NT2/D1 (cell line): ENCODE measurements at regions not wholly inside any gene's neighbourhood (a gene's known extent, or its start where the extent isn't known, plus 50 kb on each side); places are given as distances from the start of the nearest gene placed in this dataset.

Experiments
- DNase-seq: peaks from one replicate; pipeline ENCODE4 v3.0.0-alpha.2; 2011; ENCODE audit warnings: low read depth, low spot score
- H3K27me3 ChIP-seq: 2 replicates; pipeline ENCODE4 v1.6.0; 2011; ENCODE audit warnings: mild to moderate bottlenecking; ENCODE audit not compliant: insufficient read length, insufficient read depth
- H3K36me3 ChIP-seq: 2 replicates; pipeline ENCODE4 v1.6.1; 2011; ENCODE audit warnings: mild to moderate bottlenecking, low read length, mixed read lengths; ENCODE audit not compliant: insufficient read depth, insufficient read length
- H3K4me1 ChIP-seq: 2 replicates; pipeline ENCODE4 v1.5.1; 2011; ENCODE audit not compliant: insufficient read depth, insufficient read length
- H3K4me3 ChIP-seq: 2 replicates; pipeline ENCODE4 v1.5.1; 2011; ENCODE audit warnings: low read depth; ENCODE audit not compliant: insufficient read length
- H3K9ac ChIP-seq: 2 replicates; pipeline ENCODE4 v1.6.0; 2011; ENCODE audit warnings: low read depth; ENCODE audit not compliant: insufficient read length
- H3K9me3 ChIP-seq: 2 replicates; pipeline ENCODE4 v1.5.1; 2011; ENCODE audit warnings: mild to moderate bottlenecking, low read length; ENCODE audit not compliant: insufficient read depth
- SUZ12 ChIP-seq: IDR thresholded peaks from 2 replicates; pipeline ENCODE4 v1.6.1; 2011; ENCODE audit not compliant: insufficient read length, insufficient read depth; ENCODE audit errors: extremely low read depth
- YY1 ChIP-seq: IDR thresholded peaks from 2 replicates; pipeline ENCODE4 v1.6.1; 2011; ENCODE audit not compliant: insufficient read length, insufficient read depth
- ZNF274 ChIP-seq: IDR thresholded peaks from 2 replicates; pipeline ENCODE4 v1.6.1; 2011; ENCODE audit warnings: mild to moderate bottlenecking, low read depth, low read length

- no peak for TF ChIP-seq ZNF274
- no peak for TF ChIP-seq SUZ12
- no peak for TF ChIP-seq YY1
- H3K4me3 ChIP-seq: no peak overlapping the region
- H3K36me3 ChIP-seq: no peaks in the 10 kb centered on the region
- no peaks in the 10 kb centered on the region for H3K4me1 ChIP-seq
- DNase-seq: no peak
- H3K27me3 ChIP-seq: no peaks in the 10 kb centered on the region
- no peak overlapping the region for H3K9ac ChIP-seq
- H3K9me3 ChIP-seq: peaks cover 19% of the 10 kb centered on the region; the same call in 1 of the 2 replicates
Observed at GRCh38 chr21:16058896-16059295, 329.1 kb downstream of the USP25 start.

- Histone ChIP-seq H3K27me3 (no peaks in the 10 kb centered on the region), H3K9ac (no peak overlapping the region), H3K4me3 (no peak overlapping the region), H3K4me1 (no peaks in the 10 kb centered on the region), H3K36me3 (no peaks in the 10 kb centered on the region), H3K9me3 (peaks cover 19% of the 10 kb centered on the region; the same call in 1 of the 2 replicates)
- DNase-seq: no peak
- TF ChIP-seq SUZ12 (no peak), YY1 (no peak), ZNF274 (no peak)
Observed at GRCh38 chr21:16059981-16060380, 330.2 kb downstream of the USP25 start.

DNA sequence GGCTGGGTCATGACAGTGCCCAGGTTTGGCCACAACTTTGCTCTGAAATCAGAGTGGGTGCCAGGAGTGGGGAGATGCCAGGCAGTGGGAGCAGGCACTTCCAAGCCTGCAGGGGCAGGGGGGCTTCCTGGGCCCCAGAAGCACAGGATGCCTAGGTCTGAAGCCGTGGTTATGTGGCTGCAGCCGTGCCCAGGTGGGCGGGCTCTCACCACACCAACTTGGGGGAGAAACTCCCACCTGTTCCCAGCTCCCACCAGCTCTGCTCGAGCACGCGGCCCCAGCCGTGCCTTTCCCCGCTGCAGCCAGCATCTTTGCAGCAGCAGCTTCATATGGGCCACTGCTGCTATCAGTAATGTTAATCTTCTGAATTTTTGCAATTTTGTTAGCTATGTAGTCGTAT is 331.4 kb downstream of the USP25 start:
- TF ChIP-seq ZNF274 (no peak), YY1 (no peak), SUZ12 (no peak)
- H3K27me3 ChIP-seq: no peaks in the 10 kb centered on the region
- no peak for DNase-seq
- peaks cover 19% of the 10 kb centered on the region; the same call in 1 of the 2 replicates for H3K9me3 ChIP-seq
- H3K4me3 ChIP-seq: no peak overlapping the region
- H3K36me3 ChIP-seq: no peaks in the 10 kb centered on the region
- no peaks in the 10 kb centered on the region for H3K4me1 ChIP-seq
- H3K9ac ChIP-seq: no peak overlapping the region

GRCh38 chr21:16069178-16070112 is 339.7 kb downstream of the USP25 start:
- Histone ChIP-seq H3K4me1 (no peaks in the 10 kb centered on the region), H3K9ac (no peak overlapping the region), H3K9me3 (no peaks in the 10 kb centered on the region), H3K4me3 (no peak overlapping the region), H3K36me3 (no peaks in the 10 kb centered on the region), H3K27me3 (no peaks in the 10 kb centered on the region)
- TF ChIP-seq ZNF274 (no peak), SUZ12 (no peak), YY1 (no peak)
- DNase-seq: no peak

DNA sequence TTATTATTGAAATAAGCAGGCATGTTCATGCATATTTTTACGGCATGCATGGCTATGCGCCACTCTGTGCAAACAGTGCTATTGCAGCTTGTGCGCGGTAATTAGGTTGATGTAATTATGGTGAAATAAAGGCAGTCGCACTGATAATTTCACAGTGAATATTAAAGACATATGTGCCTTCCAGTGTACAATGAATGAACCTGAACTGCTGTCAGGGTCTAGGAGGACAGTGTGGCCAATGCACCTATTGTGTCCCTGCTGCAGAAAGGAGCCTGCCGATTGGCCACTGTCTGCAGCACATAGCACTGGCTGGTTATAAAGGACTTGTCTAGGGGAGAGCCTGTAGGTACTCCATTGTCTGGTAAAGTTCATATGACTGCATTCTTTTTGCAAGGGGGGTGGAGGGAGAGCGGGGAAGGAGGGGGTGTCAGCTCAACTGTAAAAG is 340.4 kb downstream of the USP25 start:
- H3K4me1 ChIP-seq: no peaks in the 10 kb centered on the region
- no peak for DNase-seq
- H3K9me3 ChIP-seq: no peaks in the 10 kb centered on the region
- TF ChIP-seq YY1 (no peak), ZNF274 (no peak), SUZ12 (no peak)
- H3K36me3 ChIP-seq: no peaks in the 10 kb centered on the region
- no peak overlapping the region for H3K9ac ChIP-seq
- no peak overlapping the region for H3K4me3 ChIP-seq
- H3K27me3 ChIP-seq: no peaks in the 10 kb centered on the region

GRCh38 chr21:16071092-16071491 is 341.3 kb downstream of the USP25 start:
- no peak overlapping the region for H3K4me3 ChIP-seq
- H3K27me3 ChIP-seq: no peaks in the 10 kb centered on the region
- TF ChIP-seq ZNF274 (no peak), YY1 (no peak), SUZ12 (no peak)

GRCh38 chr21:16071761-16072160 is 342.0 kb downstream of the USP25 start:
- Histone ChIP-seq H3K9ac (no peak overlapping the region), H3K4me1 (no peaks in the 10 kb centered on the region), H3K4me3 (no peak overlapping the region), H3K36me3 (no peaks in the 10 kb centered on the region), H3K27me3 (no peaks in the 10 kb centered on the region), H3K9me3 (no peaks in the 10 kb centered on the region)
- no peak for TF ChIP-seq YY1
- TF ChIP-seq SUZ12: no peak
- no peak for TF ChIP-seq ZNF274
- DNase-seq: no peak

More at GRCh38 chr21:16071092-16071491, 341.3 kb downstream of the USP25 start:
- Histone ChIP-seq H3K4me1 (no peaks in the 10 kb centered on the region), H3K9me3 (no peaks in the 10 kb centered on the region), H3K36me3 (no peaks in the 10 kb centered on the region), H3K9ac (no peak overlapping the region)
- no peak for DNase-seq
